CD4-positive, CD25-positive, alpha-beta regulatory T cell (primary cell): ENCODE measurements at regions not wholly inside any gene's neighbourhood (a gene's known extent, or its start where the extent isn't known, plus 50 kb on each side); places are given as distances from the start of the nearest gene placed in this dataset.

Experiments used
- ATAC-seq, 2 donors: fragments of 150-1000 bp; cut with Tn5 transposase; one replicate each; pipeline ENCODE4 v1.10.0; 2021; ENCODE audit warnings: low read depth in 2 of 2, moderate number of reproducible peaks in 2 of 2, moderate library complexity in 1 of 2
- DNase-seq, 3 donors: peaks; one replicate each; pipeline versions ENCODE4 v3.0.0 to v3.0.0-alpha.2; 2012 to 2022; ENCODE audit warnings: mixed read lengths in 1 of 3
- H3K27ac ChIP-seq: one replicate; pipeline ENCODE4 v1.7.0; 2013; ENCODE audit warnings: mild to moderate bottlenecking, low read length; ENCODE audit not compliant: insufficient read depth, poor library complexity, severe bottlenecking
- H3K27me3 ChIP-seq: one replicate; pipeline ENCODE4 v1.7.0; 2013; ENCODE audit warnings: low read length; ENCODE audit not compliant: control insufficient read depth, insufficient read depth
- H3K36me3 ChIP-seq: one replicate; pipeline ENCODE4 v1.7.0; 2013; ENCODE audit warnings: mild to moderate bottlenecking, low read length, moderate library complexity; ENCODE audit not compliant: control insufficient read depth, insufficient read depth
- H3K4me1 ChIP-seq: 2 replicates; pipeline ENCODE4 v1.7.0; 2013; ENCODE audit warnings: mild to moderate bottlenecking, low read length; ENCODE audit not compliant: insufficient read depth, control insufficient read depth, poor library complexity, severe bottlenecking
- H3K4me3 ChIP-seq: one replicate; pipeline ENCODE4 v1.7.0; 2013; ENCODE audit warnings: low read depth, mild to moderate bottlenecking, low read length, moderate library complexity
- H3K9me3 ChIP-seq, 2 experiments: 1 replicate in 1 of 2; 2 replicates in 1 of 2; pipeline ENCODE4 v1.7.0; 2013; ENCODE audit warnings: low read length in 2 of 2, mild to moderate bottlenecking in 1 of 2, moderate library complexity in 1 of 2; ENCODE audit not compliant: control insufficient read depth in 2 of 2
- H3K27ac Mint-ChIP-seq, 3 donors: one replicate each; pipeline ENCODE4 v1.8.0; 2020 to 2022; ENCODE audit warnings: mild to moderate bottlenecking in 3 of 3, mixed read lengths in 3 of 3, moderate library complexity in 2 of 3
- H3K27me3 Mint-ChIP-seq: one replicate; pipeline ENCODE4 v1.8.0; 2022; ENCODE audit warnings: mild to moderate bottlenecking, mixed read lengths
- H3K36me3 Mint-ChIP-seq: one replicate; pipeline ENCODE4 v1.8.0; 2020; ENCODE audit warnings: mixed read lengths
- H3K4me1 Mint-ChIP-seq, 4 donors: one replicate each; pipeline ENCODE4 v1.8.0; 2020 to 2022; ENCODE audit warnings: mixed read lengths in 4 of 4, mild to moderate bottlenecking in 1 of 4
- H3K4me3 Mint-ChIP-seq, 4 donors: one replicate each; pipeline ENCODE4 v1.8.0; 2020 to 2022; ENCODE audit warnings: mild to moderate bottlenecking in 4 of 4, mixed read lengths in 4 of 4, moderate library complexity in 3 of 4
- H3K9me3 Mint-ChIP-seq, 7 donors: one replicate each; pipeline ENCODE4 v1.8.0; 2020 to 2022; ENCODE audit warnings: mixed read lengths in 7 of 7, mild to moderate bottlenecking in 3 of 7, moderate library complexity in 2 of 7

GRCh38 chr13:94950303-94950702 is 238.0 kb upstream of the SOX21 start:
- no peak overlapping the region for H3K27ac Mint-ChIP-seq

GRCh38 chr13:94947965-94948371 is 235.6 kb upstream of the SOX21 start:
- Mint-ChIP-seq H3K36me3 (no peaks in the 10 kb centered on the region), H3K9me3 (peaks cover 0 to 5% (median 0%) of the 10 kb centered on the region in 7 donors), H3K27me3 (peaks cover 23% of the 10 kb centered on the region), H3K4me3 (no peak overlapping the region), H3K4me1 (no peaks in the 10 kb centered on the region), H3K27ac (no peak overlapping the region)
- Histone ChIP-seq H3K27me3 (no peaks in the 10 kb centered on the region), H3K4me1 (no peaks in the 10 kb centered on the region), H3K27ac (no peak overlapping the region), H3K4me3 (no peak overlapping the region), H3K36me3 (no peaks in the 10 kb centered on the region), H3K9me3 (no peaks in the 10 kb centered on the region)
- ATAC-seq (no peak), DNase-seq (no peak)

More at GRCh38 chr13:94950303-94950702, 238.0 kb upstream of the SOX21 start:
- Histone ChIP-seq H3K4me1 (no peaks in the 10 kb centered on the region), H3K27me3 (no peaks in the 10 kb centered on the region), H3K36me3 (no peaks in the 10 kb centered on the region), H3K27ac (no peak overlapping the region), H3K9me3 (no peaks in the 10 kb centered on the region), H3K4me3 (no peak overlapping the region)
- Mint-ChIP-seq H3K27me3 (peaks cover 23% of the 10 kb centered on the region), H3K4me3 (no peak overlapping the region), H3K4me1 (no peaks in the 10 kb centered on the region), H3K36me3 (no peaks in the 10 kb centered on the region), H3K9me3 (peaks cover 0 to 5% (median 2%) of the 10 kb centered on the region in 7 donors)
- DNase-seq (no peak), ATAC-seq (no peak)

GRCh38 chr13:94947392-94947791 is 235.0 kb upstream of the SOX21 start:
- Histone ChIP-seq H3K27me3 (no peaks in the 10 kb centered on the region), H3K9me3 (no peaks in the 10 kb centered on the region), H3K36me3 (no peaks in the 10 kb centered on the region), H3K4me1 (no peaks in the 10 kb centered on the region), H3K27ac (no peak overlapping the region), H3K4me3 (no peak overlapping the region)
- DNase-seq (no peak), ATAC-seq (no peak)
- Mint-ChIP-seq H3K4me3 (no peak overlapping the region), H3K9me3 (peaks cover 0 to 5% (median 0%) of the 10 kb centered on the region in 7 donors), H3K27ac (no peak overlapping the region), H3K27me3 (peaks cover 18% of the 10 kb centered on the region), H3K4me1 (no peaks in the 10 kb centered on the region), H3K36me3 (no peaks in the 10 kb centered on the region)

GRCh38 chr13:94946039-94946438 is 233.7 kb upstream of the SOX21 start:
- Histone ChIP-seq H3K4me1 (no peaks in the 10 kb centered on the region), H3K36me3 (no peaks in the 10 kb centered on the region), H3K4me3 (no peak overlapping the region), H3K27me3 (no peaks in the 10 kb centered on the region), H3K9me3 (no peaks in the 10 kb centered on the region), H3K27ac (no peak overlapping the region)
- Mint-ChIP-seq H3K4me1 (no peaks in the 10 kb centered on the region), H3K36me3 (no peaks in the 10 kb centered on the region), H3K27me3 (peaks cover 17% of the 10 kb centered on the region), H3K9me3 (peaks cover 0 to 5% (median 0%) of the 10 kb centered on the region in 7 donors), H3K4me3 (no peak overlapping the region), H3K27ac (no peak overlapping the region)
- ATAC-seq (no peak), DNase-seq (no peak)

- no peak overlapping the region for H3K27ac Mint-ChIP-seq
- peaks cover 3% of the 10 kb centered on the region for H3K27me3 ChIP-seq
- DNase-seq (no peak), ATAC-seq (no peak)
- H3K27me3 Mint-ChIP-seq, result peaks cover 4% of the 10 kb centered on the region
- H3K4me3 ChIP-seq, result no peak overlapping the region
- peaks cover 0 to 3% of the 10 kb centered on the region in 2 experiments for H3K9me3 ChIP-seq
- H3K36me3 Mint-ChIP-seq, result no peaks in the 10 kb centered on the region
- H3K4me1 ChIP-seq, result no peaks in the 10 kb centered on the region
- H3K9me3 Mint-ChIP-seq, result peaks cover 0 to 4% (median 2%) of the 10 kb centered on the region in 7 donors
- H3K27ac ChIP-seq, result no peak overlapping the region
- H3K36me3 ChIP-seq, result no peaks in the 10 kb centered on the region
- H3K4me3 Mint-ChIP-seq, result no peak overlapping the region
- H3K4me1 Mint-ChIP-seq, result no peaks in the 10 kb centered on the region
These were observed 225.8 kb upstream of the SOX21 start for GRCh38 chr13:94938124-94938523.

- H3K27ac ChIP-seq, result no peak overlapping the region
- DNase-seq (no peak), ATAC-seq (no peak)
- H3K9me3 ChIP-seq, result peaks cover 0 to 3% of the 10 kb centered on the region in 2 experiments
- no peaks in the 10 kb centered on the region for H3K36me3 ChIP-seq
- peaks cover 0 to 8% (median 1%) of the 10 kb centered on the region in 7 donors for H3K9me3 Mint-ChIP-seq
- H3K4me1 ChIP-seq, result no peaks in the 10 kb centered on the region
- no peaks in the 10 kb centered on the region for H3K4me1 Mint-ChIP-seq
- peaks cover 6% of the 10 kb centered on the region for H3K27me3 ChIP-seq
- H3K4me3 ChIP-seq, result no peak overlapping the region
- H3K36me3 Mint-ChIP-seq, result no peaks in the 10 kb centered on the region
- H3K27me3 Mint-ChIP-seq, result peaks cover 4% of the 10 kb centered on the region
- H3K4me3 Mint-ChIP-seq, result no peak overlapping the region
- no peak overlapping the region for H3K27ac Mint-ChIP-seq
These were observed 224.3 kb upstream of the SOX21 start for GRCh38 chr13:94936633-94937032.

- Histone ChIP-seq H3K4me3 (no peak overlapping the region), H3K9me3 (peaks cover 0 to 3% of the 10 kb centered on the region in 2 experiments), H3K27ac (no peak overlapping the region), H3K36me3 (no peaks in the 10 kb centered on the region), H3K4me1 (no peaks in the 10 kb centered on the region), H3K27me3 (peaks cover 6% of the 10 kb centered on the region)
- no peak for DNase-seq
- Mint-ChIP-seq H3K9me3 (peaks cover 0 to 8% (median 1%) of the 10 kb centered on the region in 7 donors), H3K4me1 (no peaks in the 10 kb centered on the region), H3K4me3 (peak overlapping the region in 1 of 4 donors; percentile 68), H3K27ac (no peak overlapping the region), H3K27me3 (peaks cover 7% of the 10 kb centered on the region), H3K36me3 (no peaks in the 10 kb centered on the region)
- ATAC-seq, result no peak
These were observed 221.6 kb upstream of the SOX21 start for GRCh38 chr13:94933936-94934335.

- Histone ChIP-seq H3K4me3 (no peak overlapping the region), H3K27ac (no peak overlapping the region), H3K36me3 (no peaks in the 10 kb centered on the region), H3K27me3 (peaks cover 6% of the 10 kb centered on the region), H3K9me3 (peaks cover 0 to 3% of the 10 kb centered on the region in 2 experiments), H3K4me1 (no peaks in the 10 kb centered on the region)
- H3K27me3 Mint-ChIP-seq, result peaks cover 7% of the 10 kb centered on the region
- DNase-seq, result no peak
- no peak overlapping the region for H3K27ac Mint-ChIP-seq
- no peak overlapping the region for H3K4me3 Mint-ChIP-seq
- no peaks in the 10 kb centered on the region for H3K4me1 Mint-ChIP-seq
- H3K9me3 Mint-ChIP-seq, result peaks cover 0 to 8% (median 1%) of the 10 kb centered on the region in 7 donors
- H3K36me3 Mint-ChIP-seq, result no peaks in the 10 kb centered on the region
- ATAC-seq, result no peak
These were observed 220.9 kb upstream of the SOX21 start for GRCh38 chr13:94933230-94933751.
